ENCODE measurements at regions not wholly inside any gene's neighbourhood (a gene's known extent, or its start where the extent isn't known, plus 50 kb on each side); places are given as distances from the start of the nearest gene placed in this dataset.

- TF ChIP-seq CTCF (IDR thresholded peaks at IDR 0.05) (no peak), POLR2A (IDR thresholded peaks at IDR 0.05) (no peak)
Observed at GRCh38 chrX:67104982-67105757, 438.7 kb upstream of the AR start.
